Osteocyte (in vitro differentiated cells): ENCODE measurements at regions not wholly inside any gene's neighbourhood (a gene's known extent, or its start where the extent isn't known, plus 50 kb on each side); places are given as distances from the start of the nearest gene placed in this dataset.

Experiments used
- DNase-seq: peaks from one replicate; pipeline ENCODE4 v3.0.0; 2021; ENCODE audit warnings: mixed read lengths; ENCODE audit not compliant: unreplicated experiment; ENCODE audit errors: extremely low spot score
- H3K27ac Mint-ChIP-seq: one replicate; pipeline ENCODE4 v1.8.0; 2021; ENCODE audit warnings: mild to moderate bottlenecking, mixed read lengths; ENCODE audit not compliant: unreplicated experiment
- H3K27me3 Mint-ChIP-seq: one replicate; pipeline ENCODE4 v1.8.0; 2021; ENCODE audit warnings: mixed read lengths; ENCODE audit not compliant: unreplicated experiment
- H3K36me3 Mint-ChIP-seq: one replicate; pipeline ENCODE4 v1.8.0; 2021; ENCODE audit warnings: mixed read lengths; ENCODE audit not compliant: unreplicated experiment
- H3K4me1 Mint-ChIP-seq: one replicate; pipeline ENCODE4 v1.8.0; 2021; ENCODE audit warnings: mixed read lengths; ENCODE audit not compliant: unreplicated experiment
- H3K4me3 Mint-ChIP-seq: one replicate; pipeline ENCODE4 v1.8.0; 2021; ENCODE audit warnings: mild to moderate bottlenecking, moderate library complexity, mixed read lengths; ENCODE audit not compliant: unreplicated experiment
- H3K9me3 Mint-ChIP-seq: one replicate; pipeline ENCODE4 v1.8.0; 2021; ENCODE audit warnings: mixed read lengths; ENCODE audit not compliant: unreplicated experiment
- TF ChIP-seq, protein P1 (sequence below): fragments of 200-600 bp; sonication (generic); IDR thresholded peaks from 2 replicates; pipeline ENCODE4 v1.5.0; 2021; ENCODE audit warnings: antibody characterized with exemption, mild to moderate bottlenecking, moderate library complexity

DNA sequence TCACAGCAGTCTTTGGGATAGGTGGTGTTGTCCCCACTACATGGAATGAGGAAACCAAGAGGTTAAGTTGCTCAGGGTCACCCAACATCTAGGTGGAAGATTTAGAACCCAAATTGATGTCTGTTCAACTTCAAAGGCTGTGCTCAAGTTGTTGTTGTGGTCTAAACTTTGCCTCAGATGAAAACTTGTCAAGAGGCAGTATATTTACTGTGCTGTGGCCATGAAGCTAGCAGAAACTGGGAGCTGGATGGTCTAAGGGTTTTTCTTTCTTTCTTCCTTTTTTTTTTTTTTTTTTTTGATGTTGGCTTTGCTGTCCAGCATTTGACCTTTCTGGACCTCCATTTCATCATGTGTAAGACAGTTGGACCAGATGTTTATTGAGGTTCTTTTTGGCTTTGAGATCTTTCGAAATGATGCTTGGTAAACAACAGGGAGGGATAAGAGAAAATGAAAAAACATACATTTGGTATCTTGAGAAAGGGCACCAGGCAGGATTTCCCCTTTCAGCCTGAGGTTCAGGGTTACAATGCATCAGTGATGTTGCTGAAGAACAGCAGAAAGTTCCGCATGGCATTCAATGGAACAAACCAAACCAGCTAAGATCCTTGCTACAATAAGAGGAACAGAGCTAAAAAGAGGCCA lies 166.2 kb upstream of the RPS6KA3 start:
- H3K36me3 Mint-ChIP-seq, result no peaks in the 10 kb centered on the region

GRCh38 chrX:20432048-20432447 lies 165.3 kb upstream of the RPS6KA3 start:
- TF ChIP-seq, protein P1, sequence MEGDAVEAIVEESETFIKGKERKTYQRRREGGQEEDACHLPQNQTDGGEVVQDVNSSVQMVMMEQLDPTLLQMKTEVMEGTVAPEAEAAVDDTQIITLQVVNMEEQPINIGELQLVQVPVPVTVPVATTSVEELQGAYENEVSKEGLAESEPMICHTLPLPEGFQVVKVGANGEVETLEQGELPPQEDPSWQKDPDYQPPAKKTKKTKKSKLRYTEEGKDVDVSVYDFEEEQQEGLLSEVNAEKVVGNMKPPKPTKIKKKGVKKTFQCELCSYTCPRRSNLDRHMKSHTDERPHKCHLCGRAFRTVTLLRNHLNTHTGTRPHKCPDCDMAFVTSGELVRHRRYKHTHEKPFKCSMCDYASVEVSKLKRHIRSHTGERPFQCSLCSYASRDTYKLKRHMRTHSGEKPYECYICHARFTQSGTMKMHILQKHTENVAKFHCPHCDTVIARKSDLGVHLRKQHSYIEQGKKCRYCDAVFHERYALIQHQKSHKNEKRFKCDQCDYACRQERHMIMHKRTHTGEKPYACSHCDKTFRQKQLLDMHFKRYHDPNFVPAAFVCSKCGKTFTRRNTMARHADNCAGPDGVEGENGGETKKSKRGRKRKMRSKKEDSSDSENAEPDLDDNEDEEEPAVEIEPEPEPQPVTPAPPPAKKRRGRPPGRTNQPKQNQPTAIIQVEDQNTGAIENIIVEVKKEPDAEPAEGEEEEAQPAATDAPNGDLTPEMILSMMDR, result no peak
- H3K4me3 Mint-ChIP-seq, result no peak overlapping the region
- no peak overlapping the region for H3K27ac Mint-ChIP-seq
- H3K27me3 Mint-ChIP-seq, result no peaks in the 10 kb centered on the region
- no peak for DNase-seq
- H3K9me3 Mint-ChIP-seq, result no peaks in the 10 kb centered on the region
- no peaks in the 10 kb centered on the region for H3K36me3 Mint-ChIP-seq
- no peaks in the 10 kb centered on the region for H3K4me1 Mint-ChIP-seq

More for the DNA sequence above, 166.2 kb upstream of the RPS6KA3 start:
- TF ChIP-seq, protein P1, result no peak
- no peak for DNase-seq
- Mint-ChIP-seq H3K9me3 (no peaks in the 10 kb centered on the region), H3K4me1 (no peaks in the 10 kb centered on the region), H3K27me3 (no peaks in the 10 kb centered on the region), H3K27ac (no peak overlapping the region), H3K4me3 (no peak overlapping the region)

DNA sequence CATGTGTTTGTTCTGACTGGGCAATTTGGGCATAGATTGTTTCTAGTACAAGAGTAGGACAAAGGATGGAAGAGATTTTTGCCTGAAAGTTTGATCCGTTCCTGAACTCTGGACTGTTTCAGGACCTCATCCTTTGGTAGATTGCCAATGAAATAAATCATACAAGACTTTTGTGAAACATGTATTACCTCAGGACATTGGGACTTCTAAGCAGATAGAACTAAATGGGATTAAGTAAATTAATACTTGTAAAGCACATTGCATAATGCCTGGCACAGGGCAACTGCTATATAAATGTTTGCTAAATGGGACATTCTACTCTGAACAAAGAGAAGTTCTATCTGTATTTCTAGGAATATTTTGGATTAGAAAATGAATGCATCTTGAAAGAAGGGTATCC lies 164.8 kb upstream of the RPS6KA3 start:
- H3K27me3 Mint-ChIP-seq, result no peaks in the 10 kb centered on the region
- TF ChIP-seq, protein P1, result no peak
- H3K4me3 Mint-ChIP-seq, result no peak overlapping the region
- DNase-seq, result no peak
- no peaks in the 10 kb centered on the region for H3K4me1 Mint-ChIP-seq
- no peaks in the 10 kb centered on the region for H3K9me3 Mint-ChIP-seq
- no peaks in the 10 kb centered on the region for H3K36me3 Mint-ChIP-seq
- no peak overlapping the region for H3K27ac Mint-ChIP-seq

GRCh38 chrX:20427173-20427770 lies 160.6 kb upstream of the RPS6KA3 start:
- Mint-ChIP-seq H3K27me3 (no peaks in the 10 kb centered on the region), H3K4me1 (no peaks in the 10 kb centered on the region), H3K9me3 (peaks cover 8% of the 10 kb centered on the region), H3K4me3 (no peak overlapping the region), H3K36me3 (no peaks in the 10 kb centered on the region), H3K27ac (no peak overlapping the region)
- DNase-seq, result no peak
- TF ChIP-seq, protein P1, result no peak

GRCh38 chrX:20421697-20422096 lies 155.0 kb upstream of the RPS6KA3 start:
- peaks cover 8% of the 10 kb centered on the region for H3K9me3 Mint-ChIP-seq
- H3K4me1 Mint-ChIP-seq, result no peaks in the 10 kb centered on the region
- H3K27ac Mint-ChIP-seq, result no peak overlapping the region
- no peak for DNase-seq
- TF ChIP-seq, protein P1, result no peak
- H3K4me3 Mint-ChIP-seq, result no peak overlapping the region
- H3K27me3 Mint-ChIP-seq, result no peaks in the 10 kb centered on the region
- H3K36me3 Mint-ChIP-seq, result no peaks in the 10 kb centered on the region
